ENCODE measurements at regions not wholly inside any gene's neighbourhood (a gene's known extent, or its start where the extent isn't known, plus 50 kb on each side); places are given as distances from the start of the nearest gene placed in this dataset.

GRCh38 chr9:86675805-86676204 lies 271.5 kb downstream of the GAS1 start:
- Histone ChIP-seq H3K4me2 (ENCODE audit: low read depth, low read length) (no peak overlapping the region), H3K9me3 (ENCODE audit: low read length) (no peaks in the 10 kb centered on the region), H2AFZ (ENCODE audit: low read length) (no peak overlapping the region), H4K20me1 (ENCODE audit: insufficient read depth, low read length) (no peaks in the 10 kb centered on the region), H3K4me1 (ENCODE audit: insufficient read depth, low read length) (no peaks in the 10 kb centered on the region), H3K79me2 (ENCODE audit: insufficient read depth, low read length) (no peaks in the 10 kb centered on the region), H3K4me3 (replicated peaks in 1 of 3; ENCODE audit: insufficient read depth in 1 of 3, low read depth in 2 of 3, low read length in 3 of 3) (no peak overlapping the region), H3K27me3 (ENCODE audit: control insufficient read depth in 1 of 2, insufficient read depth in 2 of 2, low read length in 2 of 2) (no peaks in the 10 kb centered on the region; a peak in 1 of 5 replicates), H3K36me3 (replicated peaks in 1 of 2; ENCODE audit: control insufficient read depth in 1 of 2, insufficient read depth in 2 of 2, low read length in 2 of 2) (no peaks in the 10 kb centered on the region), H3K9ac (ENCODE audit: insufficient read depth, low read depth, low read length) (no peak overlapping the region), H3K27ac (ENCODE audit: extremely low read length, insufficient read depth, low read length) (no peak overlapping the region)
- ChIA-PET POLR2A (no interaction called here), CTCF (ENCODE audit: low intra/inter-chr PET ratio, low total read pairs) (no interaction called here)
- TF ChIP-seq BRCA1 (CRISPR knock-in tag; IDR thresholded peaks at IDR 0.05) (no peak), WIZ (CRISPR knock-in tag; IDR thresholded peaks at IDR 0.05) (no peak), LBX2 (CRISPR knock-in tag; IDR thresholded peaks at IDR 0.05; ENCODE audit: borderline replicate concordance) (no peak), NR2F6 (IDR thresholded peaks at IDR 0.05) (no peak), NR2F6 (CRISPR knock-in tag; IDR thresholded peaks at IDR 0.05) (no peak), HDAC6 (IDR thresholded peaks at IDR 0.05; ENCODE audit: low read depth, low read length) (no peak), ZNF562 (CRISPR knock-in tag; IDR thresholded peaks at IDR 0.05; ENCODE audit: borderline replicate concordance) (no peak), HBP1 (CRISPR knock-in tag; IDR thresholded peaks at IDR 0.05; ENCODE audit: low read depth) (no peak), ZNF33A (CRISPR knock-in tag; IDR thresholded peaks at IDR 0.05; ENCODE audit: borderline replicate concordance) (no peak), XRCC5 (optimal IDR thresholded peaks at IDR 0.05; ENCODE audit: low read length) (no peak), MED1 (CRISPR knock-in tag; IDR thresholded peaks at IDR 0.05) (no peak), DR1 (CRISPR knock-in tag; IDR thresholded peaks at IDR 0.05) (no peak)
- in situ Hi-C loops (cut with HindIII; ENCODE audit: extremely low pct_ligation_motif_present, low pct_unique_long_range_greater_than_20kb) (no loop called here), intact Hi-C loops (cut with micrococcal nuclease; ENCODE audit: unreplicated experiment) (no loop called here)
- BruUV-seq (replicated peaks), result no TSS peak
- DNase-seq (ENCODE audit: low spot score) (no peak), FAIRE-seq (no peak), ATAC-seq (no peak)
- WGBS (ENCODE audit: low lambda C conversion rate), result 2% methylated on average over 5 of the region's 5 CpGs

Measured in HepG2 (cell line).